GM21528 (cell line): ENCODE measurements at regions not wholly inside any gene's neighbourhood (a gene's known extent, or its start where the extent isn't known, plus 50 kb on each side); places are given as distances from the start of the nearest gene placed in this dataset.

Experiments
- ATAC-seq: cut with Tn5 transposase; IDR thresholded peaks from one replicate; pipeline ENCODE4 v1.9.1; 2021; ENCODE audit warnings: mild to moderate bottlenecking, moderate library complexity; ENCODE audit not compliant: unreplicated experiment, low FRiP score

GRCh38 chr9:71384343-71384742 lies 262.9 kb upstream of the TRPM3 start:
- no peak for ATAC-seq

GRCh38 chr9:71383308-71383940 lies 262.0 kb upstream of the TRPM3 start:
- no peak for ATAC-seq

- ATAC-seq: no peak
Measured at GRCh38 chr9:71368157-71368556, 246.7 kb upstream of the TRPM3 start.

GRCh38 chr9:71364186-71364955 lies 242.9 kb upstream of the TRPM3 start:
- no peak for ATAC-seq

GRCh38 chr9:71363286-71363961 lies 242.0 kb upstream of the TRPM3 start:
- no peak for ATAC-seq

GRCh38 chr9:71361357-71361756 lies 239.9 kb upstream of the TRPM3 start:
- ATAC-seq: no peak

- ATAC-seq: no peak
Measured at GRCh38 chr9:71357346-71357745, 235.9 kb upstream of the TRPM3 start.

GRCh38 chr9:71355884-71356283 lies 234.5 kb upstream of the TRPM3 start:
- no peak for ATAC-seq

- no peak for ATAC-seq
Measured at GRCh38 chr9:71353720-71354119, 232.3 kb upstream of the TRPM3 start.

GRCh38 chr9:71352837-71353236 lies 231.4 kb upstream of the TRPM3 start:
- no peak for ATAC-seq

- no peak for ATAC-seq
Measured at GRCh38 chr9:71349218-71349617, 227.8 kb upstream of the TRPM3 start.

GRCh38 chr9:71333321-71333720 lies 211.9 kb upstream of the TRPM3 start:
- ATAC-seq: no peak

GRCh38 chr9:71331603-71332002 lies 210.2 kb upstream of the TRPM3 start:
- ATAC-seq: no peak

GRCh38 chr9:71329873-71330272 lies 208.5 kb upstream of the TRPM3 start:
- ATAC-seq: no peak

- no peak for ATAC-seq
Measured at GRCh38 chr9:71326360-71326759, 204.9 kb upstream of the TRPM3 start.

- ATAC-seq: no peak
Measured at GRCh38 chr9:71323357-71323756, 201.9 kb upstream of the TRPM3 start.

- ATAC-seq: no peak
Measured at GRCh38 chr9:71322311-71322710, 200.9 kb upstream of the TRPM3 start.

- no peak for ATAC-seq
Measured at GRCh38 chr9:71308454-71308853, 187.0 kb upstream of the TRPM3 start.

GRCh38 chr9:71306134-71306533 lies 184.7 kb upstream of the TRPM3 start:
- no peak for ATAC-seq

GRCh38 chr9:71303351-71303750 lies 181.9 kb upstream of the TRPM3 start:
- no peak for ATAC-seq

GRCh38 chr9:71302776-71303175 lies 181.4 kb upstream of the TRPM3 start:
- no peak for ATAC-seq

GRCh38 chr9:71295928-71296327 lies 174.5 kb upstream of the TRPM3 start:
- ATAC-seq: no peak
